Neural progenitor cell (in vitro differentiated cells): ENCODE measurements at regions not wholly inside any gene's neighbourhood (a gene's known extent, or its start where the extent isn't known, plus 50 kb on each side); places are given as distances from the start of the nearest gene placed in this dataset.

Experiments
- CTCF ChIP-seq: fragments of 200-600 bp; sonication (generic); IDR thresholded peaks from 2 replicates; pipeline ENCODE4 v1.5.1; 2017; ENCODE audit warnings: antibody characterized with exemption, mild to moderate bottlenecking
- EZH2 ChIP-seq: fragments of 200-600 bp; sonication (generic); IDR thresholded peaks from 2 replicates; pipeline ENCODE4 v1.6.1; 2017; ENCODE audit warnings: antibody characterized with exemption, mild to moderate bottlenecking, moderate library complexity

- no peak for TF ChIP-seq CTCF
- TF ChIP-seq EZH2, result no peak
Measured at GRCh38 chr2:16614314-16614860, 51.2 kb downstream of the CYRIA start.
